ENCODE measurements at regions not wholly inside any gene's neighbourhood (a gene's known extent, or its start where the extent isn't known, plus 50 kb on each side); places are given as distances from the start of the nearest gene placed in this dataset.

GRCh38 chr1:115419571-115419970 lies 81.5 kb upstream of the NGF start:
- DNase-seq: no peak

- no peak for DNase-seq
Observed at GRCh38 chr1:115413621-115414020, 75.6 kb upstream of the NGF start.

- no peak for DNase-seq
Observed at GRCh38 chr1:115413208-115413607, 75.2 kb upstream of the NGF start.

GRCh38 chr1:115412733-115413132 lies 74.7 kb upstream of the NGF start:
- DNase-seq: no peak

GRCh38 chr1:115412286-115412685 lies 74.2 kb upstream of the NGF start:
- DNase-seq: no peak

- no peak for DNase-seq
Observed at GRCh38 chr1:115411371-115412063, 73.5 kb upstream of the NGF start.

GRCh38 chr1:115409094-115410015 lies 71.3 kb upstream of the NGF start:
- no peak for DNase-seq

- DNase-seq: no peak
Observed at GRCh38 chr1:115408533-115408932, 70.5 kb upstream of the NGF start.

- DNase-seq: no peak
Observed at GRCh38 chr1:115404911-115405310, 66.9 kb upstream of the NGF start.

GRCh38 chr1:115402753-115403184 lies 64.7 kb upstream of the NGF start:
- DNase-seq: no peak

GRCh38 chr1:115401676-115402075 lies 63.6 kb upstream of the NGF start:
- DNase-seq: no peak

GRCh38 chr1:115400891-115401290 lies 62.8 kb upstream of the NGF start:
- DNase-seq: no peak

GRCh38 chr1:115400426-115400825 lies 62.4 kb upstream of the NGF start:
- no peak for DNase-seq

- no peak for DNase-seq
Observed at GRCh38 chr1:115398745-115399144, 60.7 kb upstream of the NGF start.
